Breast epithelium (tissue), 3 donors: ENCODE measurements at regions not wholly inside any gene's neighbourhood (a gene's known extent, or its start where the extent isn't known, plus 50 kb on each side); places are given as distances from the start of the nearest gene placed in this dataset.

Experiments
- POLR2A ChIP-seq: fragments of 450-650 bp; IDR thresholded peaks from one replicate; pipeline ENCODE4 v1.6.1; 2016; ENCODE audit warnings: antibody characterized with exemption, mild to moderate bottlenecking, moderate library complexity
- POLR2AphosphoS5 ChIP-seq, 3 donors: sonication (generic); formaldehyde crosslinking; IDR thresholded peaks; one replicate each; pipeline ENCODE4 v1.6.1; 2017; ENCODE audit warnings: antibody characterized with exemption in 3 of 3
- TF ChIP-seq, protein P1 (sequence below), 3 donors: fragments of 450-650 bp; IDR thresholded peaks; one replicate each; pipeline ENCODE4 v1.5.1; 2016 to 2017; ENCODE audit warnings: antibody characterized with exemption in 3 of 3, mild to moderate bottlenecking in 3 of 3, moderate library complexity in 3 of 3

DNA sequence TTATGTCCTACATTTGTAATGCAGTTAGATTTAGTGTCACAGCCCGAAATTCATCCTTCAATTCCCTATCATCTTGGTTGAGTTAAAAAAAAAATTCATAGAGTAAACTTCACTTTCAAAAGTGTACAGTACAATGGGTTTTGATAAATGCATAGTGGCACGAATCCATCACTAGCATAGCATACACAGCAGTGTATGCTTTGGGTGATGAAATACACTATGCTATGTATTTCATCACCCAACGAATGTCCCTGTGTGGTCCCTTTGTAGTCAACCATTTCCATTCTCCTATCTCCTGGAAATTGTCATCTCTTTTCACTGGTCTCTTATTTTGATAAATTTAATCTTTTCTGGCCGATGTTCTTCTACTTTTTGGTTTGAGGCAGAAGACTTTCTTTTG, 129.4 kb upstream of the BASP1 start:
- TF ChIP-seq POLR2AphosphoS5 (IDR thresholded peaks at IDR 0.05) (no peak), POLR2A (no peak)
- TF ChIP-seq, protein P1, sequence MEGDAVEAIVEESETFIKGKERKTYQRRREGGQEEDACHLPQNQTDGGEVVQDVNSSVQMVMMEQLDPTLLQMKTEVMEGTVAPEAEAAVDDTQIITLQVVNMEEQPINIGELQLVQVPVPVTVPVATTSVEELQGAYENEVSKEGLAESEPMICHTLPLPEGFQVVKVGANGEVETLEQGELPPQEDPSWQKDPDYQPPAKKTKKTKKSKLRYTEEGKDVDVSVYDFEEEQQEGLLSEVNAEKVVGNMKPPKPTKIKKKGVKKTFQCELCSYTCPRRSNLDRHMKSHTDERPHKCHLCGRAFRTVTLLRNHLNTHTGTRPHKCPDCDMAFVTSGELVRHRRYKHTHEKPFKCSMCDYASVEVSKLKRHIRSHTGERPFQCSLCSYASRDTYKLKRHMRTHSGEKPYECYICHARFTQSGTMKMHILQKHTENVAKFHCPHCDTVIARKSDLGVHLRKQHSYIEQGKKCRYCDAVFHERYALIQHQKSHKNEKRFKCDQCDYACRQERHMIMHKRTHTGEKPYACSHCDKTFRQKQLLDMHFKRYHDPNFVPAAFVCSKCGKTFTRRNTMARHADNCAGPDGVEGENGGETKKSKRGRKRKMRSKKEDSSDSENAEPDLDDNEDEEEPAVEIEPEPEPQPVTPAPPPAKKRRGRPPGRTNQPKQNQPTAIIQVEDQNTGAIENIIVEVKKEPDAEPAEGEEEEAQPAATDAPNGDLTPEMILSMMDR (IDR thresholded peaks at IDR 0.05), result no peak
